ENCODE measurements at regions not wholly inside any gene's neighbourhood (a gene's known extent, or its start where the extent isn't known, plus 50 kb on each side); places are given as distances from the start of the nearest gene placed in this dataset.

GRCh38 chr1:220983877-220984635, 104.8 kb downstream of the HLX start:
- DNase-seq, result no peak

- no peak for DNase-seq
Measured at GRCh38 chr1:220990427-220991339, 111.4 kb downstream of the HLX start.

- DNase-seq, result no peak
Measured at GRCh38 chr1:220991506-220991905, 112.3 kb downstream of the HLX start.

- DNase-seq, result no peak
Measured at GRCh38 chr1:220991959-220992704, 112.9 kb downstream of the HLX start.

- DNase-seq, result no peak
Measured at GRCh38 chr1:220992705-220993052, 113.4 kb downstream of the HLX start.

- DNase-seq, result no peak
Measured at GRCh38 chr1:220994671-220995070, 115.4 kb downstream of the HLX start.

- DNase-seq, result no peak
Measured at GRCh38 chr1:220997791-220998190, 118.5 kb downstream of the HLX start.

- DNase-seq, result no peak
Measured at GRCh38 chr1:220999872-221000863, 120.9 kb downstream of the HLX start.

GRCh38 chr1:221001167-221001566, 121.9 kb downstream of the HLX start:
- no peak for DNase-seq

GRCh38 chr1:221002601-221003000, 123.4 kb downstream of the HLX start:
- DNase-seq, result no peak

- no peak for DNase-seq
Measured at GRCh38 chr1:221011145-221011544, 131.9 kb downstream of the HLX start.

- no peak for DNase-seq
Measured at GRCh38 chr1:221012120-221012519, 132.9 kb downstream of the HLX start.

GRCh38 chr1:221013691-221014660, 134.7 kb downstream of the HLX start:
- DNase-seq, result no peak

GRCh38 chr1:221015159-221015790, 136.0 kb downstream of the HLX start:
- no peak for DNase-seq

- no peak for DNase-seq
Measured at GRCh38 chr1:221016751-221017150, 137.5 kb downstream of the HLX start.

- no peak for DNase-seq
Measured at GRCh38 chr1:221018414-221018813, 139.2 kb downstream of the HLX start.

- DNase-seq, result no peak
Measured at GRCh38 chr1:221022331-221022730, 143.1 kb downstream of the HLX start.

GRCh38 chr1:221023482-221023881, 144.2 kb downstream of the HLX start:
- DNase-seq, result no peak

- no peak for DNase-seq
Measured at GRCh38 chr1:221025501-221025900, 146.3 kb downstream of the HLX start.

- DNase-seq, result no peak
Measured at GRCh38 chr1:221025956-221026355, 146.7 kb downstream of the HLX start.

Data from GOT3 (cell line).